K562 (cell line): ENCODE measurements at regions not wholly inside any gene's neighbourhood (a gene's known extent, or its start where the extent isn't known, plus 50 kb on each side); places are given as distances from the start of the nearest gene placed in this dataset.

ENCODE experiments used
- ATAC-seq: fragments of 200-7000 bp; cut with Tn5 transposase; 3 replicates; pipeline ENCODE4 v1.9.1; 2020; ENCODE audit warnings: moderate library complexity
- BruUV-seq: library from RNA; stranded (reverse); fragments of 400-500 nt; replicated peaks from 2 replicates; lab custom pipeline; 2021; lab: Mats Ljungman, UMichigan
- CTCF ChIA-PET: fragments of 300-600 bp; formaldehyde crosslinking; extraction: SDS; loops from one replicate; lab custom pipeline; 2021; ENCODE audit warnings: low intra/inter-chr PET ratio; lab: Yijun Ruan, JAX
- POLR2A ChIA-PET: fragments of 300-600, 350-650 bp; sonication (Branson Sonifier 250); formaldehyde crosslinking; extraction: SDS; loops from one replicate; lab custom pipeline; 2021; ENCODE audit warnings: antibody characterized with exemption, inconsistent platforms; lab: Yijun Ruan, JAX
- DNase-seq, 4 experiments: peaks; one replicate each; pipeline versions ENCODE4 v3.0.0 to v3.0.0-alpha.2; 2011 to 2018; ENCODE audit warnings: low spot score in 3 of 4, mixed read lengths in 3 of 4; ENCODE audit errors: extremely low read depth in 1 of 4
- FAIRE-seq: peaks from 2 replicates; lab custom pipeline; 2011; peaks lifted over from hg19 to GRCh38; lab: Jason Lieb, UNC
- H2AFZ ChIP-seq: 2 replicates; pipeline ENCODE4 v1.6.0; 2011; ENCODE audit warnings: low read depth, low read length, control low read depth, inconsistent platforms
- H3K27ac ChIP-seq: fragments of 200-600 bp; 3 replicates; pipeline ENCODE4 v1.8.0; 2011; ENCODE audit warnings: low read depth, mild to moderate bottlenecking, control low read depth, inconsistent platforms, low read length, moderate library complexity, mixed read lengths; ENCODE audit errors: extremely low read depth
- H3K27me3 ChIP-seq, 2 experiments: fragments of 300-600 bp in 1 of 2; 2 replicates in 1 of 2; 3 replicates in 1 of 2; pipeline versions ENCODE4 v1.6.0 to v1.8.0; 2011; ENCODE audit warnings: inconsistent platforms in 2 of 2, low read length in 2 of 2, mild to moderate bottlenecking in 1 of 2, mixed read lengths in 1 of 2, moderate library complexity in 1 of 2; ENCODE audit not compliant: control insufficient read depth in 2 of 2, insufficient read depth in 2 of 2
- H3K36me3 ChIP-seq: fragments of 300-600 bp; 3 replicates; pipeline ENCODE4 v1.8.0; 2011; ENCODE audit warnings: mild to moderate bottlenecking, low read length, inconsistent platforms; ENCODE audit not compliant: control insufficient read depth, insufficient read depth
- H3K4me1 ChIP-seq, 2 experiments: fragments of 200-600 bp in 1 of 2; replicated peaks in 1 of 2; 2 replicates in 1 of 2; 3 replicates in 1 of 2; pipeline versions ENCODE4 v1.5.1 to v1.8.0; 2011; ENCODE audit warnings: inconsistent platforms in 2 of 2, low read length in 2 of 2, mild to moderate bottlenecking in 1 of 2, mixed read lengths in 1 of 2, moderate library complexity in 1 of 2; ENCODE audit not compliant: control insufficient read depth in 2 of 2, insufficient read depth in 2 of 2
- H3K4me2 ChIP-seq: 2 replicates; pipeline ENCODE4 v1.6.1; 2011; ENCODE audit warnings: low read length, control low read depth, inconsistent platforms, mixed read lengths; ENCODE audit not compliant: insufficient read depth
- H3K4me3 ChIP-seq: fragments of 200-600 bp; sonication (generic), shearing (Covaris generic); 2 replicates; pipeline ENCODE4 v1.5.1; 2016; ENCODE audit warnings: control low read depth, inconsistent platforms
- H3K79me2 ChIP-seq: fragments of 200-600 bp; 3 replicates; pipeline ENCODE4 v1.8.0; 2011; ENCODE audit warnings: low read length, inconsistent platforms; ENCODE audit not compliant: control insufficient read depth, insufficient read depth
- H3K9ac ChIP-seq, 2 experiments: 2 replicates each; pipeline versions ENCODE4 v1.6.0 to v1.6.1; 2011; ENCODE audit warnings: low read depth in 2 of 2, low read length in 2 of 2, control low read depth in 1 of 2, inconsistent platforms in 1 of 2, mild to moderate bottlenecking in 1 of 2, mixed read lengths in 1 of 2; ENCODE audit not compliant: insufficient read depth in 1 of 2
- H3K9me1 ChIP-seq: one replicate; pipeline ENCODE4 v1.6.0; 2011; ENCODE audit warnings: inconsistent platforms, mild to moderate bottlenecking, low read length, moderate library complexity; ENCODE audit not compliant: control insufficient read depth, insufficient read depth
- H3K9me3 ChIP-seq: replicated peaks from 2 replicates; pipeline ENCODE4 v1.5.1; 2011; ENCODE audit warnings: low read depth, low read length, inconsistent platforms; ENCODE audit not compliant: control insufficient read depth, insufficient read depth
- H4K20me1 ChIP-seq: replicated peaks from 2 replicates; pipeline ENCODE4 v1.6.1; 2011; ENCODE audit warnings: low read length, inconsistent platforms, mixed read lengths; ENCODE audit not compliant: control insufficient read depth, insufficient read depth
- CHD1 ChIP-seq: fragments of 200-600 bp; sonication (generic); IDR thresholded peaks from one replicate; pipeline ENCODE4 v1.6.1; 2012; ENCODE audit warnings: mild to moderate bottlenecking, moderate library complexity, low read length, inconsistent platforms
- HLTF ChIP-seq: fragments of 450-650 bp; IDR thresholded peaks from 2 replicates; pipeline ENCODE4 v1.6.1; 2016
- MEF2A ChIP-seq: IDR thresholded peaks from 2 replicates; pipeline ENCODE4 v1.6.1; 2011; ENCODE audit warnings: low read depth, mild to moderate bottlenecking, low read length, moderate library complexity; ENCODE audit not compliant: control insufficient read depth
- RERE ChIP-seq: sonication (generic); formaldehyde crosslinking; IDR thresholded peaks from 2 replicates; pipeline ENCODE4 v1.8.0; 2023; ENCODE audit warnings: missing genetic modification reagents, mild to moderate bottlenecking, borderline replicate concordance
- TCF7 ChIP-seq: sonication (generic); IDR thresholded peaks from 2 replicates; pipeline ENCODE4 v1.6.1; 2016; ENCODE audit warnings: antibody characterized with exemption, borderline replicate concordance
- ZNF589 ChIP-seq: fragments of 200-800 bp; sonication (Bioruptor generic); IDR thresholded peaks from 2 replicates; pipeline ENCODE4 v1.6.1; 2016; ENCODE audit warnings: low read depth, missing genetic modification characterization, missing compliant biosample characterization
- WGBS: fragments of 100-300 bp; shearing (Covaris generic); methylation state at CpG from one replicate; pipeline ENCODE4 v1.1.6; 2016; ENCODE audit warnings: low coverage, mixed read lengths; ENCODE audit not compliant: insufficient coverage; ENCODE audit errors: missing lambda C conversion rate; 5-methylcytosine and 5-hydroxymethylcytosine counted together
- in situ Hi-C: fragments of 300-500 bp; cut with MboI; formaldehyde crosslinking; loops from 4 replicates; pipeline ENCODE4 v1.15.0; 2018; ENCODE audit warnings: inconsistent platforms, mixed read lengths
- intact Hi-C: fragments of 100-400 bp; cut with micrococcal nuclease; formaldehyde crosslinking; loops from 2 replicates; pipeline ENCODE4 v1.14.2; 2022

GRCh38 chr1:5649795-5650194 is 342.4 kb downstream of the NPHP4 start:
- H3K4me2 ChIP-seq, result no peak overlapping the region
- no peak overlapping the region for H3K27ac ChIP-seq
- H3K9ac ChIP-seq, result no peak overlapping the region
- 0 out of 2 replicates have a peak, but pooled peaks cover 6% of the 10 kb centered on the region for H4K20me1 ChIP-seq
- BruUV-seq, result no TSS peak
- 0% methylated on average over 5 of the region's 5 CpGs for WGBS
- TF ChIP-seq CHD1, result no peak
- no peak for TF ChIP-seq TCF7
- TF ChIP-seq HLTF, result no peak
- TF ChIP-seq RERE (CRISPR knock-in tag), result no peak
- no peak for TF ChIP-seq MEF2A
- TF ChIP-seq ZNF589 (CRISPR knock-in tag), result no peak
- no peaks in the 10 kb centered on the region for H3K9me3 ChIP-seq
- ATAC-seq, result no peak
- CTCF ChIA-PET, result no interaction called here
- no peak for FAIRE-seq
- no peaks in the 10 kb centered on the region for H3K36me3 ChIP-seq
- no peaks in the 10 kb centered on the region for H3K9me1 ChIP-seq
- DNase-seq, result no peak
- H2AFZ ChIP-seq, result no peak overlapping the region
- no peaks in the 10 kb centered on the region for H3K79me2 ChIP-seq
- no peaks in the 10 kb centered on the region; a peak in 1 of 5 replicates for H3K4me1 ChIP-seq
- H3K27me3 ChIP-seq, result peaks cover 27 to 67% of the 10 kb centered on the region in 2 experiments; a peak in 3 of 5 replicates
- POLR2A ChIA-PET, result interaction anchor here (0.7 kb wide), 1 partner anchor 219 kb away, joined by 3 read pairs; no protein-coding TSS in a partner anchor
- intact Hi-C loops (no loop called here), in situ Hi-C loops (no loop called here)
- no peak overlapping the region for H3K4me3 ChIP-seq
